ENCODE measurements at regions not wholly inside any gene's neighbourhood (a gene's known extent, or its start where the extent isn't known, plus 50 kb on each side); places are given as distances from the start of the nearest gene placed in this dataset.

- TF ChIP-seq RAD21 (IDR thresholded peaks at IDR 0.05; ENCODE audit: low read length) (no peak), CTCF (conservative IDR thresholded peaks at IDR 0.05; ENCODE audit: low read depth, low read length) (no peak), POLR2A (IDR thresholded peaks at IDR 0.05; ENCODE audit: low read depth, low read length) (no peak), MXI1 (IDR thresholded peaks at IDR 0.05; ENCODE audit: borderline replicate concordance, low read depth, low read length) (no peak), CHD1 (IDR thresholded peaks at IDR 0.05; ENCODE audit: low read depth, low read length) (no peak)
Observed at GRCh38 chr7:46414946-46415345, 493.9 kb upstream of the IGFBP3 start.

Data from IMR-90 (cell line).